GM12878 (cell line): ENCODE measurements at regions not wholly inside any gene's neighbourhood (a gene's known extent, or its start where the extent isn't known, plus 50 kb on each side); places are given as distances from the start of the nearest gene placed in this dataset.
"Not testable (repeated sequence)": the region's sequence is repeated elsewhere in the genome, so short reads cannot be mapped to it uniquely, and the experiment has no call there.

Experiments
- ATAC-seq: fragments of 200-7000 bp; cut with Tn5 transposase; 3 replicates; pipeline ENCODE4 v1.9.1; 2020; ENCODE audit warnings: mild to moderate bottlenecking, moderate library complexity
- BruUV-seq: library from RNA; stranded (reverse); fragments of 400-500 nt; replicated peaks from 2 replicates; lab custom pipeline; 2021; lab: Mats Ljungman, UMichigan
- CTCF ChIA-PET: fragments of 300-600 bp; sonication (Branson Sonifier 250); formaldehyde crosslinking; extraction: SDS; loops from one replicate; lab custom pipeline; 2021; ENCODE audit warnings: inconsistent platforms; lab: Yijun Ruan, JAX
- POLR2A ChIA-PET: fragments of 350-600 bp; formaldehyde crosslinking; extraction: SDS; loops from one replicate; lab custom pipeline; 2021; ENCODE audit warnings: inconsistent platforms; lab: Charles Lee
- RAD21 ChIA-PET: fragments of 300-600 bp; sonication (Branson Sonifier 250); formaldehyde crosslinking; loops from one replicate; lab custom pipeline; 2023; ENCODE audit warnings: antibody characterized with exemption; ENCODE audit not compliant: unreplicated experiment; lab: Charles Lee
- SMC1A ChIA-PET: fragments of 300-600 bp; sonication (Branson Sonifier 250); formaldehyde crosslinking; loops from one replicate; lab custom pipeline; 2023; ENCODE audit not compliant: unreplicated experiment, uncharacterized antibody; lab: Charles Lee
- DNase-seq: peaks from one replicate; pipeline ENCODE4 v3.0.0-alpha.2; 2011; ENCODE audit warnings: low read depth, low spot score
- FAIRE-seq: peaks from 3 replicates; lab custom pipeline; 2011; peaks lifted over from hg19 to GRCh38; lab: Jason Lieb, UNC
- H2AFZ ChIP-seq: 2 replicates; pipeline ENCODE4 v1.6.0; 2011; ENCODE audit warnings: low read depth, low read length, control low read depth; ENCODE audit not compliant: control insufficient read depth
- H3K27ac ChIP-seq: 2 replicates; pipeline ENCODE4 v1.5.1; 2011; ENCODE audit warnings: control low read depth; ENCODE audit not compliant: control insufficient read depth, insufficient read depth
- H3K27me3 ChIP-seq, 2 experiments: replicated peaks in 1 of 2; 2 replicates each; pipeline versions ENCODE4 v1.6.0 to v1.6.1; 2011; ENCODE audit warnings: low read length in 1 of 2; ENCODE audit not compliant: control insufficient read depth in 2 of 2, insufficient read depth in 2 of 2
- H3K36me3 ChIP-seq, 2 experiments: 2 replicates each; pipeline ENCODE4 v1.5.1; 2011; ENCODE audit warnings: low read length in 1 of 2; ENCODE audit not compliant: control insufficient read depth in 2 of 2, insufficient read depth in 2 of 2
- H3K4me1 ChIP-seq: 2 replicates; pipeline ENCODE4 v1.6.1; 2011; ENCODE audit warnings: mild to moderate bottlenecking, low read length, moderate library complexity, mixed read lengths; ENCODE audit not compliant: control insufficient read depth, insufficient read depth
- H3K4me2 ChIP-seq: 2 replicates; pipeline ENCODE4 v1.6.0; 2011; ENCODE audit warnings: control low read depth; ENCODE audit not compliant: control insufficient read depth, insufficient read depth
- H3K4me3 ChIP-seq: fragments of 200-600 bp; sonication (generic); 2 replicates; pipeline ENCODE4 v1.5.1; 2016
- H3K79me2 ChIP-seq: 2 replicates; pipeline ENCODE4 v1.6.0; 2011; ENCODE audit warnings: low read length; ENCODE audit not compliant: control insufficient read depth, insufficient read depth
- H3K9ac ChIP-seq: 2 replicates; pipeline ENCODE4 v1.8.0; 2011; ENCODE audit warnings: low read length, control low read depth, mixed read lengths; ENCODE audit not compliant: control insufficient read depth, insufficient read depth
- H3K9me3 ChIP-seq: replicated peaks from 3 replicates; pipeline ENCODE4 v1.5.1; 2011; ENCODE audit warnings: mild to moderate bottlenecking, low read length; ENCODE audit not compliant: control insufficient read depth, insufficient read depth
- H4K20me1 ChIP-seq: 2 replicates; pipeline ENCODE4 v1.6.0; 2011; ENCODE audit not compliant: control insufficient read depth, insufficient read depth
- IRF4 ChIP-seq: IDR thresholded peaks from 2 replicates; pipeline ENCODE4 v1.6.1; 2011; ENCODE audit warnings: low read depth, low read length
- IRF5 ChIP-seq: fragments of 450-650 bp; IDR thresholded peaks from 2 replicates; pipeline ENCODE4 v1.6.1; 2017; ENCODE audit warnings: borderline replicate concordance
- MEF2A ChIP-seq: IDR thresholded peaks from 2 replicates; pipeline ENCODE4 v1.6.1; 2011; ENCODE audit warnings: low read depth, mild to moderate bottlenecking, low read length, moderate library complexity; ENCODE audit not compliant: insufficient read depth
- REST ChIP-seq: IDR thresholded peaks from 2 replicates; pipeline ENCODE4 v1.6.1; 2012; ENCODE audit warnings: mild to moderate bottlenecking, low read depth, low read length
- ZNF217 ChIP-seq: fragments of 450-650 bp; IDR thresholded peaks from 2 replicates; pipeline ENCODE4 v1.6.1; 2017; ENCODE audit warnings: antibody characterized with exemption, mild to moderate bottlenecking
- ZSCAN29 ChIP-seq: fragments of 450-650 bp; IDR thresholded peaks from 2 replicates; pipeline ENCODE4 v1.6.1; 2017; ENCODE audit warnings: mild to moderate bottlenecking, moderate library complexity
- whole genome bisulfite sequencing: methylation state at CpG from one replicate; pipeline ENCODE4 v1.1.6; 2016; ENCODE audit warnings: low lambda C conversion rate; ENCODE audit not compliant: insufficient replicate concordance, insufficient coverage; ENCODE audit errors: missing lambda C conversion rate; 5-methylcytosine and 5-hydroxymethylcytosine counted together
- in situ Hi-C: fragments of 300-500 bp; cut with MboI; formaldehyde crosslinking; loops from 9 replicates; pipeline ENCODE4 v1.14.3; 2018; ENCODE audit warnings: mixed read lengths
- intact Hi-C: fragments of 100-400 bp; cut with micrococcal nuclease; formaldehyde crosslinking; loops from one replicate; pipeline ENCODE4 v1.14.2; 2022; ENCODE audit not compliant: unreplicated experiment

- TF ChIP-seq MEF2A (no peak), REST (no peak), ZSCAN29 (no peak), IRF4 (no peak), ZNF217 (no peak), IRF5 (no peak)
These were observed 65.1 kb upstream of the TEX264 start (continued) for GRCh38 chr3:51605938-51606337.

- FAIRE-seq, H3K36me3 ChIP-seq, H3K27ac ChIP-seq, CTCF ChIA-PET, SMC1A ChIA-PET, H2AFZ ChIP-seq, BruUV-seq, H3K79me2 ChIP-seq, H3K4me3 ChIP-seq, H3K4me2 ChIP-seq, in situ Hi-C loops, intact Hi-C loops, H3K4me1 ChIP-seq, RAD21 ChIA-PET, H4K20me1 ChIP-seq, H3K27me3 ChIP-seq, H3K9me3 ChIP-seq, ATAC-seq, H3K9ac ChIP-seq, POLR2A ChIA-PET, DNase-seq: not testable (repeated sequence)
- 94% methylated on average over 2 of the region's 4 CpGs for WGBS
These were observed 64.2 kb upstream of the TEX264 start for GRCh38 chr3:51606871-51607270.

GRCh38 chr3:51607591-51608325 is 63.3 kb upstream of the TEX264 start:
- FAIRE-seq, H3K4me1 ChIP-seq, ATAC-seq, intact Hi-C loops, POLR2A ChIA-PET, H3K79me2 ChIP-seq, in situ Hi-C loops, H3K4me3 ChIP-seq, H3K27me3 ChIP-seq, H3K9ac ChIP-seq, BruUV-seq, H3K27ac ChIP-seq, H3K9me3 ChIP-seq, H2AFZ ChIP-seq, CTCF ChIA-PET, SMC1A ChIA-PET, H3K4me2 ChIP-seq, H4K20me1 ChIP-seq, RAD21 ChIA-PET, DNase-seq, H3K36me3 ChIP-seq: not testable (repeated sequence)
- WGBS, result 97% methylated on average over 19 of the region's 57 CpGs
